ENCODE measurements at regions not wholly inside any gene's neighbourhood (a gene's known extent, or its start where the extent isn't known, plus 50 kb on each side); places are given as distances from the start of the nearest gene placed in this dataset.
"Not testable (repeated sequence)": the region's sequence is repeated elsewhere in the genome, so short reads cannot be mapped to it uniquely, and the experiment has no call there.

DNA sequence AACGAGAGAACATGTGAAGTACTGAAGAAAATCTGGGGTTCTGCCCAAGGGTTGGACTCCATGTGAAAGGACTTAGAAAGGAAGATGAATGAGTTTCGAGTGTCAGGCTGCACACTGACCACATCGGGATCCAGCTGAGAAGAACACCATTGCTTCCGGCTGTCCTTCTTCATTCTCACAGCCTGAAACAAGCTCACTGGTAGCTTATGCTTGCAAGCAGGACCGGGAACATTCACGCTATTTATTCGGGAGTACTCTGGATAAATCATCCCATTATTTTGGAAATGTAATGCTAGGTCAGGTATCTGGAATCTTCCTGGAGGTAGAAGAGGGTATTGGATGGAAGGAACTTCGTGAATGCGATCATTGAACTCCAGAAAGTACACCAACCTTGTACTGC is 59.2 kb upstream of the TBL1X start:
- not testable (repeated sequence) for TF ChIP-seq RAD21 (IDR thresholded peaks at IDR 0.05; ENCODE audit: low read length); USF2 (IDR thresholded peaks at IDR 0.05; ENCODE audit: low read depth, low read length); ELK1 (IDR thresholded peaks at IDR 0.05; ENCODE audit: borderline replicate concordance, low read depth, low read length); CTCF (conservative IDR thresholded peaks at IDR 0.05; ENCODE audit: low read depth, low read length)

Data from IMR-90 (cell line).